Stimulated activated memory B cell treated with anti-CD40 and anti-IgM and Interleukin-4, amounts not matched to agents 10 μg/mL and 1 μg/mL and 100 μg/mL, for 72 hours (primary cell): ENCODE measurements at regions not wholly inside any gene's neighbourhood (a gene's known extent, or its start where the extent isn't known, plus 50 kb on each side); places are given as distances from the start of the nearest gene placed in this dataset.

Source experiments
- ATAC-seq: fragments of 150-1000 bp; cut with Tn5 transposase; 2 replicates; pipeline ENCODE4 v1.10.0; 2021
- H3K27ac Mint-ChIP-seq: one replicate; pipeline ENCODE4 v1.8.0; 2022; ENCODE audit warnings: mild to moderate bottlenecking, mixed read lengths
- H3K27me3 Mint-ChIP-seq: one replicate; pipeline ENCODE4 v1.8.0; 2022; ENCODE audit warnings: mixed read lengths
- H3K36me3 Mint-ChIP-seq: one replicate; pipeline ENCODE4 v1.8.0; 2022; ENCODE audit warnings: mixed read lengths
- H3K4me1 Mint-ChIP-seq: one replicate; pipeline ENCODE4 v1.8.0; 2022; ENCODE audit warnings: mixed read lengths
- H3K4me3 Mint-ChIP-seq: one replicate; pipeline ENCODE4 v1.8.0; 2022; ENCODE audit warnings: mild to moderate bottlenecking, moderate library complexity, mixed read lengths
- H3K9me3 Mint-ChIP-seq: one replicate; pipeline ENCODE4 v1.8.0; 2022; ENCODE audit warnings: mixed read lengths

DNA sequence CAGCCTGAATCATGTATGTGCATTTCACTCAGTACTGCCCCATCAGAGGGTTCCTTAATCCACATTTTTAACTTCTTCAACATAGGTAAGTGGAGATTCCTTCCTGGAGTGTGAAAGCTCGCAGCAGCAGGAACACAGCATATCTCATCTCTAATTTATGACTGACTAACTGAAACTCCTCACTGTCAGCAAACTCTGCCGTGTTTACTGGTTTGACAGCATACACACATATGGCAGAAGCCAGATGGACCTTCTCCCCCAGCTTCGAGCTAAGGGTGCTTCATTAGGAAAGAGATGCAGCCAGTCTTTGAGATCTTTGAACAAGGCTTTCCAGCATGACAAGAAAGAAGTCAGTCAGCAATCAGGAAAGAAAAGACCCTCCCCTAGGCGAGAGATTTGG is 200.3 kb upstream of the ACVR2A start:
- Mint-ChIP-seq H3K27ac (no peak overlapping the region), H3K4me1 (no peaks in the 10 kb centered on the region), H3K27me3 (peaks cover 8% of the 10 kb centered on the region), H3K4me3 (no peak overlapping the region), H3K9me3 (no peaks in the 10 kb centered on the region), H3K36me3 (no peaks in the 10 kb centered on the region)
- no peak for ATAC-seq

DNA sequence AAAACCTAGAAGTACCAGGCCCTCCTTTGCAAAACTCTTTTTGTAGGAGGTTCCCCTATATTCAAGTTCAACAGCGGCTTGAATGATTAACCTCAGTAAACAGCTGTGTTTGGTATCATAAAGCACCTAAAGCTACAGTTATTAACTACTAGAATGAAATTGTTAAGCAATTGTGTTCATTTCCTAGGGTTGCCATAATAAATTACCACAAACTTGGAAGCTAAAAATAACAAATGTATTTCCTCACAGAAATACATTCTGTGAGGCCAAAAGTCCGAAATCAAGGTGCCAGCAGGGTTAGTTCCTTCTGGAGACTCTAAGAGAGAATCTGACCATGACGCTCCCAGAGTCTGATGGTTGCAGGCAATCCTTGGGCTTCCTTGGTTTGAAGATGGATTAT is 202.1 kb upstream of the ACVR2A start:
- H3K36me3 Mint-ChIP-seq = no peaks in the 10 kb centered on the region
- no peak overlapping the region for H3K27ac Mint-ChIP-seq
- H3K4me3 Mint-ChIP-seq = no peak overlapping the region
- H3K4me1 Mint-ChIP-seq = peaks cover 6% of the 10 kb centered on the region
- H3K27me3 Mint-ChIP-seq = peaks cover 8% of the 10 kb centered on the region
- no peak for ATAC-seq
- no peaks in the 10 kb centered on the region for H3K9me3 Mint-ChIP-seq

GRCh38 chr2:147641651-147642050 is 203.2 kb upstream of the ACVR2A start:
- Mint-ChIP-seq H3K36me3 (no peaks in the 10 kb centered on the region), H3K27me3 (peaks cover 8% of the 10 kb centered on the region), H3K4me3 (no peak overlapping the region), H3K4me1 (peaks cover 6% of the 10 kb centered on the region), H3K9me3 (no peaks in the 10 kb centered on the region), H3K27ac (no peak overlapping the region)
- ATAC-seq = no peak

DNA sequence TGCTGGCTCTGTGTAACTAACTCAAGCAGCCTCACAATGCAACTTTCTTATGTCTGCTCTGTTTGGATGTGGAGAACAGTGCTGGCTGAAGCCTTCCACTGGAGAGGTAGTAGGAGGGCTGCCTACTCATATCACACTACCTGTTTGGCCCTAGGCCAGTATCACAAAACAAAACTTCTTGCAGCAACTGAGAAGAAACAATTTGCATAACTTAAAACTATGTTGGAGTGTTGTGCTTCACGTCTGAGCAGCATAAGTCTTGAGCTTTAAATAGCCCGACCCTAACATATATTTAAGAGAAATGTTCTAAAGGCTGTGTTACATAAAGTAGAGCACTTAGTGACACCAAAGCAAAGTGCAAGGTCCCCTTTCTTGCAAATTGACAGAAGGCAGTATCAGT is 204.9 kb upstream of the ACVR2A start:
- H3K9me3 Mint-ChIP-seq = no peaks in the 10 kb centered on the region
- no peak overlapping the region for H3K4me3 Mint-ChIP-seq
- peaks cover 2% of the 10 kb centered on the region for H3K27me3 Mint-ChIP-seq
- H3K36me3 Mint-ChIP-seq = no peaks in the 10 kb centered on the region
- peak; percentile 52 for ATAC-seq
- no peak overlapping the region for H3K27ac Mint-ChIP-seq
- peaks cover 12% of the 10 kb centered on the region for H3K4me1 Mint-ChIP-seq

DNA sequence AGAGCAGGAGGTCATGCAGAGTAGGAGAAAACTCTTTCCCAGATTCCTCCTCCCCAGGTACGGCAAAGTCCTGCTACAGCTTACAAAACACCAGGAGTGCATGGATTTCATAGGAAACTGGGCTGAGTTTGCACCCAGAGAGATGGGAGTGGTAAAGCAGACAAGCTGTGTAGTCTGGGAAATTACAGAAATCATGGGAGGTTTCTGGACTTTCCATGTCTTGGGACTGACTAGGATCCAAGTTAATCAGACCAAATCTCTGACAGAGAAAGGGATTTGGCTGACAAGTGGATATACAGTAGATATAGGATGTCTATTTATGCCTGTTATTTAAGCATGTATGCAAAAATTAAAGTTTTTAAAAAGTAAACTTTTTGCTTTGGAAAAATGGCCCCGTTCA is 205.4 kb upstream of the ACVR2A start:
- Mint-ChIP-seq H3K27me3 (no peaks in the 10 kb centered on the region), H3K4me1 (peaks cover 12% of the 10 kb centered on the region)
- no peak for ATAC-seq

DNA sequence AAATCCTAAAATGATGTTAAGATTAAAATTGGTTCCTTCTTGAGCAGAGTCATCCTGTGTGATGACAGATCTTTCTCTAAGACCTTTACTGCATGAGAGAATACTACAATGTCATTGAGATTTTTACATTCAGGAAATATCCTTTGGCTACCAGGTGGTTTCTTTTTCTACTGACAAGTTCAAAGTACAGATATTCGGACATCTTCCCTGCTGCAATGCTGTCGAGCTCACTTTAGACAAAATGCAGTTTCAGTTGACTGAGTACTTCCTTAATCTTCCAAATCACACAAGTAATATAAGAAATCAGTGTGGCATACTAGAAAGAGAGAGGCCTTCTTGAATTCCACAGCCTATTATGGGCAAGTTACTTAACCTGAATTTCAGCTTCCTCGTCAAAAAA is 207.9 kb upstream of the ACVR2A start:
- H3K27ac Mint-ChIP-seq = no peak overlapping the region
- H3K4me1 Mint-ChIP-seq = peaks cover 12% of the 10 kb centered on the region
- H3K4me3 Mint-ChIP-seq = no peak overlapping the region
- no peaks in the 10 kb centered on the region for H3K27me3 Mint-ChIP-seq
- ATAC-seq = no peak
- no peaks in the 10 kb centered on the region for H3K9me3 Mint-ChIP-seq
- H3K36me3 Mint-ChIP-seq = no peaks in the 10 kb centered on the region

More for the DNA sequence above, 205.4 kb upstream of the ACVR2A start:
- H3K27ac Mint-ChIP-seq = no peak overlapping the region
- H3K4me3 Mint-ChIP-seq = no peak overlapping the region
- no peaks in the 10 kb centered on the region for H3K9me3 Mint-ChIP-seq
- no peaks in the 10 kb centered on the region for H3K36me3 Mint-ChIP-seq

- ATAC-seq = no peak
- Mint-ChIP-seq H3K4me3 (no peak overlapping the region), H3K36me3 (no peaks in the 10 kb centered on the region), H3K4me1 (peaks cover 12% of the 10 kb centered on the region), H3K27ac (no peak overlapping the region), H3K27me3 (no peaks in the 10 kb centered on the region), H3K9me3 (no peaks in the 10 kb centered on the region)
Observed at GRCh38 chr2:147636238-147636882, 208.5 kb upstream of the ACVR2A start.

DNA sequence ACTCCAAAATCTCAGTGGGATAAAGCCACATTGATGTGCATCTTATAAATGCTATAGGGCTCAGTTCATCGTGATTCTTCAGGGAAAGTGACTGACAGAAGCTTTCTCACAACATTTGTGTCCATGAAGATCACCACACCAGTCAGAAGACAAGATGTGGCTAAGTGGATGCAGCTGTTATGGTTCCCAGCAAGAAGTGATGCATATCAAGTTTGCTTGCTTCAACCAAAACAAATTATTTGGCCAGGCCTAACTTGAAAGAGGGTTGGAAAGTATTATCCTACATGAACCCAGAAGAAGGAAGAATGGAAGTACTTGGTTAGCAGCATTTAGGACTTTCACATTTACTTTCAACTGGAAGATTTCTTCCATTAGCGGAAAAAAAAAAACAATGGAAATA is 210.0 kb upstream of the ACVR2A start:
- no peaks in the 10 kb centered on the region for H3K9me3 Mint-ChIP-seq
- H3K4me3 Mint-ChIP-seq = no peak overlapping the region
- peaks cover 12% of the 10 kb centered on the region for H3K4me1 Mint-ChIP-seq
- no peaks in the 10 kb centered on the region for H3K27me3 Mint-ChIP-seq
- no peak for ATAC-seq
- H3K27ac Mint-ChIP-seq = no peak overlapping the region
- no peaks in the 10 kb centered on the region for H3K36me3 Mint-ChIP-seq

DNA sequence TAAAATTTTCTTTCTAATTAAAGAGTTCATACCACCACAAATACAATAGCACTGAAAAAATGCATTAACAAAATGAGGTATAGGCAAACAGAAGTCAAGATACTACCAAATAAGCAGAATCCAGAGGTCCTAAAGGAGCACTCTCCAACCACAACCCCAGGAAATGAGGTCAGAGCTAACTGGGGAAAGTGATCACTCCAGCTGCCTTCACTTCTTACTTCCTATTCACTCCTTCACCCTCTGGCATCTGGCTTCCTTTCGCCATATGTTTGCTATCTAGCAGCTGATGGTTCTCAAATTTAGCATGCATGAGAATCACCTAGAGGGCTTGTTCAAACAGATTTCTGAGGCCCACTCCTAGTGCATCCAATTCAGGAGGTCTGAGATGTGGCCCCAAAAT is 212.6 kb upstream of the ACVR2A start:
- peaks cover 15% of the 10 kb centered on the region for H3K4me1 Mint-ChIP-seq
- H3K27ac Mint-ChIP-seq = no peak overlapping the region
- no peak for ATAC-seq
- no peak overlapping the region for H3K4me3 Mint-ChIP-seq
- H3K27me3 Mint-ChIP-seq = no peaks in the 10 kb centered on the region
- H3K9me3 Mint-ChIP-seq = no peaks in the 10 kb centered on the region
- no peaks in the 10 kb centered on the region for H3K36me3 Mint-ChIP-seq

DNA sequence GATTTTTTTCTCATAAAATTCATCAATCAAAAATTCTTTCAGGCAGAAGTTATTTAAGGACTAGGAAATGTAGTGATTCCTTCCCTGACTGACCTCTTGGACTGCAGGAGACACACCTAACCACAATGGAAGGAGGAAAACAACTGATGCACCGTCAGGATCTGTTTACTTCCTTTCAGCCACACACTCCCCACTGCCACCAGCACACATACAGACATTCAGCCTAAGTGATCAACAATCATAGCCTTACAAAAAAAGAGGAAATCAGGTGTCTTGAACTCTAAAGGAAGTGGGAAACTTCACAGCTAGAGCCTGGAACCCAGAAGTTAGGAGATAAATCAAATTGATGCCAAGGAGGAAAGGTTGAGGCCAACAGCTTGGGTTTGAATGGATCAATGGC is 213.5 kb upstream of the ACVR2A start:
- ATAC-seq = no peak
- Mint-ChIP-seq H3K9me3 (no peaks in the 10 kb centered on the region), H3K4me3 (no peak overlapping the region), H3K4me1 (peaks cover 15% of the 10 kb centered on the region), H3K27ac (no peak overlapping the region), H3K36me3 (no peaks in the 10 kb centered on the region), H3K27me3 (no peaks in the 10 kb centered on the region)

DNA sequence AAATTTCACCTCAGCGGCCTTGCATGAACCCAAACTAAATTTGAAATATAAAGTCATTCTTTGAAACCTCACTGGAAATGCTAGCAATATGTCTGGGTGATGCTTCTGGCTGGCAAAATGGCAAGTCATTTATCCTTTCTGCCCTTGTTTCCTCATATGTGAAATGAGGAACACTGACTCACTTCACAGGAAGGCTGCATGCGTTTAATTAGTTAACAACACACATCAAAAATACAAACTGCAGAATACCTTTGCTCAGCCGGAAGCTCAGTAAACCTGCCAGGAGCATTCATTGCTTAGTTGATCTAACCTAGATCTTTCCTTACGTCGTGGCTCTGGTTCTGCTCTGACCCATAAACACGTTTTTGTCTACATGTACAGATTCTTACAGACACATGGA is 214.2 kb upstream of the ACVR2A start:
- Mint-ChIP-seq H3K4me1 (peaks cover 12% of the 10 kb centered on the region), H3K27me3 (no peaks in the 10 kb centered on the region), H3K4me3 (no peak overlapping the region), H3K9me3 (no peaks in the 10 kb centered on the region), H3K27ac (no peak overlapping the region), H3K36me3 (no peaks in the 10 kb centered on the region)
- no peak for ATAC-seq

DNA sequence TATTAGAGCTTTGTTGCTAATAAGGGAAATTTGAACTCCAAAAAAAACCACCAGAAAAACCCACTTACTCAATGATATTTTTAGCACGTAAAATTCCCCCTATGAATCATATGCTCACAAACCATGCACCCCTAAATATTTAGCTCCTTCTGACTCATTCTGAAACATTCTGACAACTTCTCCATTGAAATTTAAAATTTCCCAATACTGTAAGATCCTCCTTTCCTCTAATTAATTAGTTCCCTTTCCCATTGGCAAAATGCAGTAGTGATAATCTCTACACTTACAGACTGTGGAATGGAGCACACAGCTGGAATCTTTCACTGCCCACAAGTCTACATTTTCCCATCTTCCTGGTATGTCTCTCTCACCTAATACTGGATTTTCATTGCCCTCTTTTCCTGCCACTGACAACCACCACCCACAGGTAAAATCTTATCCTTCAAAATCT is 215.8 kb upstream of the ACVR2A start:
- Mint-ChIP-seq H3K9me3 (no peaks in the 10 kb centered on the region), H3K36me3 (no peaks in the 10 kb centered on the region), H3K27ac (no peak overlapping the region), H3K27me3 (no peaks in the 10 kb centered on the region), H3K4me3 (no peak overlapping the region), H3K4me1 (peaks cover 9% of the 10 kb centered on the region)
- ATAC-seq = no peak

- Mint-ChIP-seq H3K36me3 (no peaks in the 10 kb centered on the region), H3K27ac (no peak overlapping the region), H3K4me3 (no peak overlapping the region), H3K4me1 (no peaks in the 10 kb centered on the region), H3K27me3 (no peaks in the 10 kb centered on the region), H3K9me3 (no peaks in the 10 kb centered on the region)
- peak; percentile 68 for ATAC-seq
Observed at GRCh38 chr2:147623328-147623727, 221.5 kb upstream of the ACVR2A start.

GRCh38 chr2:147621656-147622197 is 223.1 kb upstream of the ACVR2A start:
- Mint-ChIP-seq H3K27ac (no peak overlapping the region), H3K4me3 (no peak overlapping the region), H3K27me3 (no peaks in the 10 kb centered on the region), H3K4me1 (no peaks in the 10 kb centered on the region), H3K36me3 (no peaks in the 10 kb centered on the region), H3K9me3 (no peaks in the 10 kb centered on the region)
- ATAC-seq = no peak

GRCh38 chr2:147619808-147620207 is 225.0 kb upstream of the ACVR2A start:
- ATAC-seq = no peak
- Mint-ChIP-seq H3K27me3 (no peaks in the 10 kb centered on the region), H3K4me3 (no peak overlapping the region), H3K9me3 (no peaks in the 10 kb centered on the region), H3K27ac (no peak overlapping the region), H3K36me3 (no peaks in the 10 kb centered on the region), H3K4me1 (no peaks in the 10 kb centered on the region)

GRCh38 chr2:147615726-147616125 is 229.1 kb upstream of the ACVR2A start:
- H3K36me3 Mint-ChIP-seq = no peaks in the 10 kb centered on the region
- no peaks in the 10 kb centered on the region for H3K4me1 Mint-ChIP-seq
- no peak overlapping the region for H3K4me3 Mint-ChIP-seq
- ATAC-seq = no peak
- H3K27me3 Mint-ChIP-seq = no peaks in the 10 kb centered on the region
- H3K9me3 Mint-ChIP-seq = no peaks in the 10 kb centered on the region
- no peak overlapping the region for H3K27ac Mint-ChIP-seq
